ENCODE measurements at regions not wholly inside any gene's neighbourhood (a gene's known extent, or its start where the extent isn't known, plus 50 kb on each side); places are given as distances from the start of the nearest gene placed in this dataset.
A peak's percentile ranks its signal among the peaks of the same experiment; 100 is the strongest.
"Not testable (repeated sequence)": the region's sequence is repeated elsewhere in the genome, so short reads cannot be mapped to it uniquely, and the experiment has no call there.

DNA sequence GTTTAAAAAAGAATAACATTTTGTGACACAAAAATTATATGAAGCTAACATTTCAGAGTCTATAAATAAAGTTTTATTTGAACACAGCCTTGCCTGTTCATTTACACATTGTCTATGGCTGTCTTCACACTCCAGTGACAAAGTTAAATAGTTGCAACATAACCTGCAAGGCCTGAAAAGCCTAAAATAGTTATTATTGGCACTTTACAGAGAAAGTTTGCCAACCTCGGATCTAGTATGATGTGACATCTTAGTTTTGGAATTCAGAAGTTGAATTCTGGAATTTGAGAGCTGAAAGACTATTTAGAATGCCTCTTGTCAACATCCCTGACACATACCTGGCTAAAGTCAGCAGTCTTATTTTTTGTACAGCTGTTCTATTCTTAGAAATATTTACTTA, 68.3 kb downstream of the DYRK2 start:
- no peak for DNase-seq (ENCODE audit: low read depth)

DNA sequence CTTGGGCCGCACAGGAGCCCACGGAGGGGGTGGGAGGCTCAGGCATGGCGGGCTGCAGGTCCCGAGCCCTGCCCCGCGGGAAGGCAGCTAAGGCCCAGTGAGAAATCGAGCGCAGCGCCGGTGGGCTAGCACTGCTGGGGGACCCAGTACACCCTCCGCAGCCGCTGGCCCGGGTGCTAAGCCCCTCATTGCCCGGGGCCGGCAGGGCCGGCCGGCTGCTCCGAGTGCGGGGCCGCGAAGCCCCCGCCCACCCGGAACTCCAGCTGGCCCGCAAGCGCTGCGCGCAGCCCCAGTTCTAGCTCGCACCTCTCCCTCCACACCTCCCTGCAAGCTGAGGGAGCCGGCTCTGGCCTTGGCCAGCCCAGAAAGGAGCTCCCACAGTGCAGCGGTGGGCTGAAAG, 70.8 kb downstream of the DYRK2 start:
- not testable (repeated sequence) for DNase-seq (ENCODE audit: low read depth)

DNA sequence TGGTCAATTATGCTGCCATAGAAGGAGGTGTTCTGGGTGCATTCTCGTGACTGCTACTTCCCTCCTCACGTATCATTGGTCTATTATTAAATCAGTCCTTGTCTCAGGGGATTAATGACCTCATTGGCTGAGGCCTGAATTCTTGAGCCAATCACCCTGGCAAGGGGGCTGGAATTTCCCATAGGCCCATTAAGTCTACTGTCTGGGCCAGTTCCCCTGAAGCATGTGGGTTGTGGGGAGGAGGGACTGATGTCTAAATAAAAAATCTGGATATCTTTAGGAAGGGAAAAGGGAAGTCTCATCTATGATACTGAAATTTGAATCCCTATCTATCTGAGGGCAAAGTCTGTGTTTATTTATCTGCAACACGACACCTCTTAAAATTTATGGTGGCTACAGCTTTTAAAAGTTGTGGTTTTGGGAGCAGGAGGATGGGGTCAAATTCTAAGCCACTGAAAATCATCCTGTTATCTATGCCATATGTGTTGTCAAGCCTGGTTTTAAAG, 71.9 kb downstream of the DYRK2 start:
- peak; percentile 54 for DNase-seq (ENCODE audit: low read depth)

GRCh38 chr12:67721248-67721647, 72.7 kb downstream of the DYRK2 start:
- no peak for DNase-seq (ENCODE audit: low read depth)

- DNase-seq (ENCODE audit: low read depth) = no peak
These were observed 73.8 kb downstream of the DYRK2 start for GRCh38 chr12:67722296-67722695.

DNA sequence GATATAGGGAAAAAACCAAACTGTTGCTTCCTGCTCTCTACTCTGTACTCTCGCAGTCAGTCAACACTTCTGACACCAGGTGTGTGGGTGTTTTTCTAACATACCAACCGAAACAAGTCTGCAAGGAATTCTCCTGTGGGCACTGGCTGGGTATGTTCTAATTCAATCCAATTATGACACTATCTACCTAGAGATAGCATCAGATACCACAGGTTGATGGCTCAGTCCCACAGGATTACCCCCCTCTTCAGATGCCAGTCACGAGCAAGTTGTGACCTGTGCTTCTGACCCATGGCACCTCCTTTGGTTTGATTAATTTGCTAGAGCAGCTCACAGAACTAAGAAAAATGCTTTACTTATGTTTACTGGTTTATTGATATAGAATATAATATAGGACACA, 78.3 kb downstream of the DYRK2 start:
- DNase-seq (ENCODE audit: low read depth) = no peak

- no peak for DNase-seq (ENCODE audit: low read depth)
These were observed 79.4 kb downstream of the DYRK2 start for GRCh38 chr12:67727702-67728666.

GRCh38 chr12:67732857-67733256, 84.3 kb downstream of the DYRK2 start:
- no peak for DNase-seq (ENCODE audit: low read depth)

DNA sequence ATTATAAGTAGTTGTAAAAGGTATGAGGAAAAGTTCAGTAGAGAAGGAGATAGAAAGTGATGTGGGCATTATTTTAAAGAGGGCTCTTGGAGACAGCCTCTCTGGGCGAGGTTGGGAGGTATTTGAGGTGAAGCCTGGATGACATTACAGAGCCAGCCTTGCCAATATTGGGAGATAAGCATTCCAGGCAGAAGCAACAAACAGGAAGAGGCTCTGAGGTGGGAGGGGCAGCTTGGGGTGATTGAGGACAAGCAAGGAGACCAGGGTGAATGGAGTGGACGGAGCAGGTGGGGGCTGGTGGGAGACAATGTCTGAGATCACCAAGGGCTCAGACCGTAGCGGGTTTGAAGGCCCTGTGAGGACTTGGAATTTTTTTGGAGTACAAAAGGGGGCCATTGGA, 87.3 kb downstream of the DYRK2 start:
- DNase-seq (ENCODE audit: low read depth) = no peak

DNA sequence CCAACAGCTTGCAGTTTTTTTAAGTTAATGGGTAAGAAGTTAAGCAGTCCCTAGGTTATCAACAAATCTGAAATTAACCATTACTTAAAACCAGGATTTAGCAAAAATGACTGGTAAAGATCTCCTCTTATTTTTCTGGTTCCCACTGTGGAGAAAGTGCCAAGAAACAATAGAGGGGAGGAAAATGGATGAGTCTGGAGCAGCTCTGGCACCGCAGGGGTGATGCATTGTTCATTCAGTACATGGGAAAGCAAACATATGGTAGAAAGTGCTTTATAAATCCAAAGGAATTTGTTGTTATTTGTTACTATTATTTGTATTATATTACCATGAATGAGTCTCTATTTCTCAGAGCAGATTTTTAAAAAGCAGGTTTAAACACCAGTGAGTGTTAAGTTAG, 92.2 kb downstream of the DYRK2 start:
- DNase-seq (ENCODE audit: low read depth) = no peak

DNA sequence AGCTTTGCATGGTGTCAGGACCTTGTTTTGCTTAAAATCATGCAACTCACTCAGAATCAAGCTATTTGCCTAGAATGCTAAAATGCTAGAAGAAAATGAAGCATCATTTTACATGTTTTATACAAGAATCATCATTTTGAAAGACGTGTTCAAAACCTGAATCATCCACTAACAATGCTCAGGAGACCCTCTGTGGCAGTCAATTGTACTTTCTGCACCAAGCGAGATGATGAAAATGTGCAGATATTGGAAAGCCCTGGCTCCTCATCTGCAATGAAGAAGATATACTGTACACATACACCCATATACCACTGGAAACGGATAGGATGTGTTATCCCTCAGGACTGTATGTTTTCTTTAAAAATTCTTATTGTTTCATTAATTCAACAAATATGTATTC, 92.7 kb downstream of the DYRK2 start:
- DNase-seq (ENCODE audit: low read depth) = no peak

DNA sequence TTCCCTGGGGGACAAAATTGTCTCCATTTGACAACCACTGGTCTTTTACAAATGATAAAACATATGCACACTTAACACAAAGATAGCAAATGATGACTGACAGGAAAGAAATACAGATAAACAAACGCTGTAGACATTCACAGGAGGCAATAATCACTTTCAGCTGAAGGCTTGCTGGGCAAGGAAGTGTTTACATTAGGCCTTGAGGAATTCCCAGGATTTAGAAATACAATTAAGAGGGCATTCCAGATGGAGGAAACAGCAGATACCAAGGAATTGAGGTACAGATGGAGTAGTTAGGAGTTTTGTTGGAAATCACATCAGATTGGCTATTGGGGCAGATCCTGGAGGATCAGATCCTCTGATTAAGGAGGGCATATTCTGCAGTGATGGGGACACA, 93.9 kb downstream of the DYRK2 start:
- no peak for DNase-seq (ENCODE audit: low read depth)

GRCh38 chr12:67747869-67748742, 99.6 kb downstream of the DYRK2 start:
- DNase-seq (ENCODE audit: low read depth) = peak; percentile 47

GRCh38 chr12:67748743-67749040, 100.1 kb downstream of the DYRK2 start:
- no peak for DNase-seq (ENCODE audit: low read depth)

DNA sequence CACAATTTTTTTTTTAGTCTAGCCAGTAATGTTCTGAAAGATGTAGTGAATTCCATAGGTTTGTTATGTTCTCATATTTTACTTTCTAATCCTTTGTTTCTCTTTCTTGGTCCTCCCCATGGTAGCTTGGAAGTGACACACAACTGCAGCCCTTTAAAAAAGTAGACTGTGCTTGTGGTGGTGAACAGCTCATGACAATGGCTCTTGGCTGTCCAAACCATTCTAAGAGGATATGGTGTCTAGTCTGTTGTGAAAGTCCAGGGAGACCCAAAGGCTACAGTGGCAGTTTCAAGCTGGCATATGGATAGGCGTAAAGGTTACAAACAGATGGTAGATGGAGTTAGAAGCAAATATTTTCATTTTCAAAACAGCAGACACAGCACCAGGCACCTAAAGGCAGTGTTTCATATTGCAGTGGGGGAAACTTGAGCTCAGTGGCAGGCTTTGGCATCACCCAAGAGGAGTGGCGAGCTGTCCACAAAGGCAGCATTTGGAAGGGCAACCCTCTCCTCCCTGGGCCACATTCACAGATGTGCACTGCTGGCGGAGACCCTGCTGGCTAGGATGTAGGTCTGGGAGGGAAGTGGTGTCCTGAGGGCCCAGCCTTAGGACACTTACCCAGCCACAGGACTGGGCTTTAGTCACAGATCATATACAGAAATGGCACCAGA, 102.1 kb downstream of the DYRK2 start:
- no peak for DNase-seq (ENCODE audit: low read depth)

DNA sequence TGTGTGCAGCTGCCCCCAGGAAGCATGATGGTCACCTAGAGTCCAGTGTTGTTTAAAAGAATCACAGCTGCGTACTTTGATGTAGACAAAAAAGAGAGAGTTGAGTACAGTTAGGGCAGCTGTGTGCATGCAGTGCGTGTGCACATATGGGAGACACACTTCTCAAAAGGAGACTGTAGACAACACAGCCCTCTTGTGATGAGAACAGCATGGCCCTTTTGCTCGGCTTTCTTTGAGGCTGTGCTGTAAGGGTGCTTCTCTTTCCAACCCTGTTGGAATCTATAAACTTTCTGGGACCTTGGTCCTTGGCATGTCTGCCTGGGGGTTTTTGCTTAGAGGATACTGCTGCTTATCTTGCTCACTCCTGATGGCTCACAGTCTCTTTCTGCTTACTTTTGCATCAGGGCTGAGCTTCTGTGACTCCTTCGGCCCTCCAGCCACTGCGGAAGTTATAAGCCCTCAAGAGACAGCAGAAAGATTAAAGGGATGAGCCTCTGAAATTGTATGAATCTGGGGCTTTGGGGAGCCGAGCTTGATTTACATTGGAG, 102.9 kb downstream of the DYRK2 start:
- no peak for DNase-seq (ENCODE audit: low read depth)

- peak; percentile 24 for DNase-seq (ENCODE audit: low read depth)
These were observed 103.7 kb downstream of the DYRK2 start for GRCh38 chr12:67752226-67752732.

GRCh38 chr12:67754933-67755697, 106.6 kb downstream of the DYRK2 start:
- DNase-seq (ENCODE audit: low read depth) = no peak

- no peak for DNase-seq (ENCODE audit: low read depth)
These were observed 109.1 kb downstream of the DYRK2 start for GRCh38 chr12:67757651-67758050.

DNA sequence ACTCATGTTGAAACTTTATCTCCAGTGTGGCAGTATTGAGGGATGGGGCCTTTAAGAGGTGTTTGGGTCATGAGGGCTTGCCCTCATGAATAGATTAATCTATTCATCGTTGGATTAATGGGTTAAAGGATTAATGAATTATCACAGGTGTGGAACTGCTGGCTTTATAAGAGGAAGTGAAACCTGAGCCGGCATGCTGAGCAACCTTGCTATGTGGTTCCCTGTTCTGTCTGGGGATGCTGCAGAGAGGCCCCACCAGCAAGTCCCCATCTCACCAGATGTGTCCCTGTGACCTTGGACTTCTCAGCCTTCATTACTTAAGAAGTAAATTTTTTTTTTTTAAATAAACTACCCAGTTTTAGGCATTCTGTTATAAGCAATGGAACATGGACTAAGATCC, 109.6 kb downstream of the DYRK2 start:
- no peak for DNase-seq (ENCODE audit: low read depth)

GRCh38 chr12:67758521-67758920, 110.0 kb downstream of the DYRK2 start:
- no peak for DNase-seq (ENCODE audit: low read depth)
